ENCODE measurements at regions not wholly inside any gene's neighbourhood (a gene's known extent, or its start where the extent isn't known, plus 50 kb on each side); places are given as distances from the start of the nearest gene placed in this dataset.

- intact Hi-C loops (cut with micrococcal nuclease; ENCODE audit: unreplicated experiment), result no loop called here
- no peak overlapping the region for H3K27ac ChIP-seq
- H3K9me2 ChIP-seq (ENCODE audit: insufficient read depth), result no peaks in the 10 kb centered on the region
- H3K36me3 ChIP-seq (ENCODE audit: low read depth), result no peaks in the 10 kb centered on the region
- TF ChIP-seq EZH2 (IDR thresholded peaks at IDR 0.05; ENCODE audit: low read depth) (no peak), CTCF (conservative IDR thresholded peaks at IDR 0.05) (no peak)
- no peaks in the 10 kb centered on the region for H4K20me1 ChIP-seq (ENCODE audit: insufficient read depth)
- H3K79me2 ChIP-seq (ENCODE audit: low read depth), result no peaks in the 10 kb centered on the region
- H3K4me1 ChIP-seq (replicated peaks; ENCODE audit: insufficient read depth), result no peaks in the 10 kb centered on the region
- H3F3A ChIP-seq (ENCODE audit: insufficient read depth, low read depth), result no peaks in the 10 kb centered on the region
- H3K9me3 ChIP-seq (ENCODE audit: insufficient read depth, low read depth), result no peaks in the 10 kb centered on the region
- H3K4me2 ChIP-seq, result no peak overlapping the region
- H2AFZ ChIP-seq, result no peak overlapping the region
- H3K27me3 ChIP-seq (ENCODE audit: insufficient read depth, low read depth), result peaks cover 45% of the 10 kb centered on the region; the same call in 1 of the 2 replicates
- no TSS peak for BruUV-seq (replicated peaks)
- no peak for DNase-seq
- ChIA-PET POLR2A (ENCODE audit: unreplicated experiment) (no interaction called here), CTCF (no interaction called here)
- no peak overlapping the region for H3K4me3 ChIP-seq
Observed at GRCh38 chr6:33858804-33859505, 55.2 kb upstream of the MLN start.

GRCh38 chr6:33857932-33858475 lies 54.2 kb upstream of the MLN start:
- H3K4me1 ChIP-seq (replicated peaks; ENCODE audit: insufficient read depth), result no peaks in the 10 kb centered on the region
- no peak overlapping the region for H3K27ac ChIP-seq
- CTCF ChIA-PET, result no interaction called here
- no peak overlapping the region for H2AFZ ChIP-seq
- no peak overlapping the region for H3K4me3 ChIP-seq
- no peaks in the 10 kb centered on the region for H3K79me2 ChIP-seq (ENCODE audit: low read depth)
- H4K20me1 ChIP-seq (ENCODE audit: insufficient read depth), result no peaks in the 10 kb centered on the region
- H3K36me3 ChIP-seq (ENCODE audit: low read depth), result no peaks in the 10 kb centered on the region
- no peaks in the 10 kb centered on the region for H3K9me2 ChIP-seq (ENCODE audit: insufficient read depth)
- POLR2A ChIA-PET (ENCODE audit: unreplicated experiment), result no interaction called here
- H3K27me3 ChIP-seq (ENCODE audit: insufficient read depth, low read depth), result peaks cover 52% of the 10 kb centered on the region; the same call in 1 of the 2 replicates
- BruUV-seq (replicated peaks), result no TSS peak
- no peak overlapping the region for H3K4me2 ChIP-seq
- no peak for TF ChIP-seq CTCF (conservative IDR thresholded peaks at IDR 0.05)
- TF ChIP-seq EZH2 (IDR thresholded peaks at IDR 0.05; ENCODE audit: low read depth), result no peak
- no peaks in the 10 kb centered on the region for H3K9me3 ChIP-seq (ENCODE audit: insufficient read depth, low read depth)
- DNase-seq, result no peak
- intact Hi-C loops (cut with micrococcal nuclease; ENCODE audit: unreplicated experiment), result no loop called here
- H3F3A ChIP-seq (ENCODE audit: insufficient read depth, low read depth), result no peaks in the 10 kb centered on the region

GRCh38 chr6:33857093-33857931 lies 53.5 kb upstream of the MLN start:
- H3K27me3 ChIP-seq (ENCODE audit: insufficient read depth, low read depth), result peaks cover 48% of the 10 kb centered on the region; the same call in 1 of the 2 replicates
- BruUV-seq (replicated peaks), result no TSS peak
- no peaks in the 10 kb centered on the region for H3K9me3 ChIP-seq (ENCODE audit: insufficient read depth, low read depth)
- H3K4me1 ChIP-seq (replicated peaks; ENCODE audit: insufficient read depth), result no peaks in the 10 kb centered on the region
- no peak overlapping the region for H2AFZ ChIP-seq
- no peaks in the 10 kb centered on the region for H3K36me3 ChIP-seq (ENCODE audit: low read depth)
- no peak overlapping the region for H3K4me2 ChIP-seq
- H3K9me2 ChIP-seq (ENCODE audit: insufficient read depth), result no peaks in the 10 kb centered on the region
- no peak overlapping the region for H3K4me3 ChIP-seq
- DNase-seq, result no peak
- H4K20me1 ChIP-seq (ENCODE audit: insufficient read depth), result no peaks in the 10 kb centered on the region; the same call in 1 of the 2 replicates
- no peak overlapping the region for H3K27ac ChIP-seq
- ChIA-PET POLR2A (ENCODE audit: unreplicated experiment) (no interaction called here), CTCF (no interaction called here)
- H3F3A ChIP-seq (ENCODE audit: insufficient read depth, low read depth), result no peaks in the 10 kb centered on the region
- H3K79me2 ChIP-seq (ENCODE audit: low read depth), result no peaks in the 10 kb centered on the region
- no peak for TF ChIP-seq EZH2 (IDR thresholded peaks at IDR 0.05; ENCODE audit: low read depth)
- TF ChIP-seq CTCF (conservative IDR thresholded peaks at IDR 0.05), result no peak
- intact Hi-C loops (cut with micrococcal nuclease; ENCODE audit: unreplicated experiment), result no loop called here
